ENCODE measurements at regions not wholly inside any gene's neighbourhood (a gene's known extent, or its start where the extent isn't known, plus 50 kb on each side); places are given as distances from the start of the nearest gene placed in this dataset.
"Not testable (repeated sequence)": the region's sequence is repeated elsewhere in the genome, so short reads cannot be mapped to it uniquely, and the experiment has no call there.

DNA sequence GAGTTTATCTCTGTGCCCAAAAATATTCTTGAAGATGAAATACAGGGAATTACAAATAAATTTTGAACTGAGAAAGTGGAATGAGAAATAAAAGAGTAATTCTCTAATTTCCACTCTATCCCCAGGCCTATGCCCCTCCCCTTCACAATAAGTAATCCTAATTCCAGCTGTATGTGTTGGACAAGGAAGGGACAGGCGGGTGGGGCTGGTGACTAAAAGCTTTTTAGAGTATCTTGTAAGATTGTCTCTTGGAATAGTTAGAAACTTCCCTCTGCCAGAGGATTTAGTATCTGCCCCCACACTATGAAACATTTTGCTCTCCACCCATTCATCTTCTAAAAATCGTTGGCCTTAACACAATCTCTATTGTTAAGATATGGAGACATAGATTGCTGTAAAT is 199.2 kb downstream of the MBL2 start:
- Mint-ChIP-seq H3K27ac (ENCODE audit: low read depth) (no peak overlapping the region), H3K4me1 (no peaks in the 10 kb centered on the region), H3K27me3 (no peaks in the 10 kb centered on the region), H3K4me3 (no peak overlapping the region), H3K9me3 (no peaks in the 10 kb centered on the region), H3K36me3 (ENCODE audit: insufficient read depth) (no peaks in the 10 kb centered on the region)
- DNase-seq (ENCODE audit: low spot score in 2 of 2) (no peak), ATAC-seq (replicated peaks; ENCODE audit: extremely low read depth, poor library complexity, severe bottlenecking) (no peak)

- Mint-ChIP-seq H3K4me3 (no peak overlapping the region), H3K9me3 (no peaks in the 10 kb centered on the region), H3K4me1 (no peaks in the 10 kb centered on the region), H3K27me3 (no peaks in the 10 kb centered on the region), H3K36me3 (ENCODE audit: insufficient read depth) (no peaks in the 10 kb centered on the region), H3K27ac (ENCODE audit: low read depth) (no peak overlapping the region)
- DNase-seq (ENCODE audit: low spot score in 2 of 2) (no peak), ATAC-seq (replicated peaks; ENCODE audit: extremely low read depth, poor library complexity, severe bottlenecking) (no peak)
Observed at GRCh38 chr10:52574697-52575096, 197.9 kb downstream of the MBL2 start.

- Mint-ChIP-seq H3K27me3 (no peaks in the 10 kb centered on the region), H3K4me1 (no peaks in the 10 kb centered on the region), H3K4me3 (no peak overlapping the region), H3K27ac (ENCODE audit: low read depth) (no peak overlapping the region), H3K9me3 (peaks cover 12% of the 10 kb centered on the region), H3K36me3 (ENCODE audit: insufficient read depth) (no peaks in the 10 kb centered on the region)
- ATAC-seq (replicated peaks; ENCODE audit: extremely low read depth, poor library complexity, severe bottlenecking) (no peak), DNase-seq (ENCODE audit: low spot score in 2 of 2) (no peak)
Observed at GRCh38 chr10:52577047-52577446, 195.5 kb downstream of the MBL2 start.

GRCh38 chr10:52578871-52579405 is 193.6 kb downstream of the MBL2 start:
- H3K27me3 Mint-ChIP-seq = no peaks in the 10 kb centered on the region

GRCh38 chr10:52581636-52582035 is 190.9 kb downstream of the MBL2 start:
- H3K9me3 Mint-ChIP-seq = peaks cover 31% of the 10 kb centered on the region
- DNase-seq (ENCODE audit: low spot score in 2 of 2); H3K4me3 Mint-ChIP-seq; H3K27ac Mint-ChIP-seq (ENCODE audit: low read depth); H3K36me3 Mint-ChIP-seq (ENCODE audit: insufficient read depth); H3K27me3 Mint-ChIP-seq; ATAC-seq (replicated peaks; ENCODE audit: extremely low read depth, poor library complexity, severe bottlenecking); H3K4me1 Mint-ChIP-seq: not testable (repeated sequence)

More at GRCh38 chr10:52578871-52579405, 193.6 kb downstream of the MBL2 start:
- Mint-ChIP-seq H3K4me3 (no peak overlapping the region), H3K36me3 (ENCODE audit: insufficient read depth) (no peaks in the 10 kb centered on the region), H3K27ac (ENCODE audit: low read depth) (no peak overlapping the region), H3K9me3 (peaks cover 24% of the 10 kb centered on the region), H3K4me1 (no peaks in the 10 kb centered on the region)
- no peak for ATAC-seq (replicated peaks; ENCODE audit: extremely low read depth, poor library complexity, severe bottlenecking)
- no peak for DNase-seq (ENCODE audit: low spot score in 2 of 2)

DNA sequence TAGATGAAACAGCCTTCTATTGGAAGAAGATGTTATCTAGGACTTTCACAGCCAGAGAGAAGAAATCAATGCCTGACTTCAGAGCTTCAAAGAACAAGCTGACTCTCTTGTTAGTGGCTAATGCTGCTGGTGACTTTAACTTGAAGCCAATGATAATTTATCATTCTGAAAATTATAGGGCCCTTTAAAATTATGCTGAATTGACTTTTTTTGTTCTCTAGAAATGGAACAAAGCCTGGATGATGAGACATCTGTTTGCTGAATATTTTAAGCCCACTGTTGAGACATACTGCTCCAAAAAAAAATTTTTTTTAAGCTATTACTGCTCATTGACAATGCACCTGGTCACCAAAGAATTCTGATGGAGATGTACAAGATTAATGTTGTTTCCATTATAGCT is 189.2 kb downstream of the MBL2 start:
- Mint-ChIP-seq H3K4me3 (no peak overlapping the region), H3K9me3 (peaks cover 43% of the 10 kb centered on the region), H3K36me3 (ENCODE audit: insufficient read depth) (no peaks in the 10 kb centered on the region), H3K27ac (ENCODE audit: low read depth) (no peak overlapping the region), H3K27me3 (no peaks in the 10 kb centered on the region), H3K4me1 (no peaks in the 10 kb centered on the region)
- DNase-seq (ENCODE audit: low spot score in 2 of 2) = no peak
- ATAC-seq (replicated peaks; ENCODE audit: extremely low read depth, poor library complexity, severe bottlenecking) = no peak

DNA sequence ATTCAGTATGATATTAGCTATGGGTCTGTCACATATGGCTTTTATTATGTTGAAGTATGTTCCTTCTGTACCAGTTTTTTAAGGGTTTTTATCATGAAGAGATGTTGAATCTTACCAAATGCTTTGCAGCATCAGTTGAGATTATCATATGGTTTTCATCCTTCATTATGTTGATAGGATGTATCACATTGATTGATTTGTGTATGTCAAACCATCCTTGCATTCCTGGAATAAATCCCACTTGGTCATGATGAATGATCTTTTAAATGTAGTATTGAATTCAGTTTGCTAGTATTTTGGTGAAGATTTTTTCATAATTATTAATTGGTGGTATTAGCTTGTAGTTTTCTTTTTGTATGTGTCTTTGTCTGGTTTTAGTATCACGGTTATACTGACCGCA is 185.9 kb downstream of the MBL2 start:
- Mint-ChIP-seq H3K9me3 (peaks cover 56% of the 10 kb centered on the region), H3K27me3 (no peaks in the 10 kb centered on the region), H3K36me3 (ENCODE audit: insufficient read depth) (no peaks in the 10 kb centered on the region), H3K4me1 (no peaks in the 10 kb centered on the region), H3K27ac (ENCODE audit: low read depth) (no peak overlapping the region), H3K4me3 (no peak overlapping the region)
- ATAC-seq (replicated peaks; ENCODE audit: extremely low read depth, poor library complexity, severe bottlenecking) = no peak
- no peak for DNase-seq (ENCODE audit: low spot score in 2 of 2)

DNA sequence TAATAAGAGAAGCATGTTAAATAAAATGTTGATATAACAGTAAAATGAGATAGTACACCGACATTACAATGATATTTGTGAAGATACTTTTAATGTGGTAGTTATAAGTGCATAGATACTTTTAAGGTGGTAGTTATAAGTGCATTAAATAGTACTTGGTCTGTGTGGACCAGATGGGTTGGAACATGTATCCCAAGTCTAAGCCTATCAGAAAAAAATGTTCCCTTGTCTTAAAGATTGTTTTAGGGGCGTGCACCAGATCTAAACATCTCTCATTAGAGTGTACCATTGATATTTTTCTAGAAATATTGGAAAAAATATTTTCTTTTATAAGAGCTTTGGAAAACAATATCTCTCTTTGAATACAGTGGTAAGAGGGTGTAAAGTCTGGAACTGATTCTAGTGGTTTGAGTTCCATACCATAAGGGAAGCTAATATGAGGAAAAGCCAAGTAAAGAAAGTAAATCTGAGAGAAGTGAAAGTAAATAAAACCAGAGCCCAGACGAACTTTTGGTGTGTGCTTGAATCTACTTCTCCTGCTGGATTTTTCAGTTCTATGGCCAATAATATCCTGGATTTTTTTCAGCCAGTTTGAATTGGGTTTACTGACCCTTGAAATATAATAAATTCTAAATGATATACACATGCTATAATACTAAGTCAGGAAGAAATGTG is 175.3 kb downstream of the MBL2 start:
- Mint-ChIP-seq H3K36me3 (ENCODE audit: insufficient read depth) (no peaks in the 10 kb centered on the region), H3K4me3 (no peak overlapping the region), H3K9me3 (peaks cover 15% of the 10 kb centered on the region), H3K27ac (ENCODE audit: low read depth) (no peak overlapping the region), H3K27me3 (no peaks in the 10 kb centered on the region), H3K4me1 (no peaks in the 10 kb centered on the region)
- ATAC-seq (replicated peaks; ENCODE audit: extremely low read depth, poor library complexity, severe bottlenecking) (no peak), DNase-seq (ENCODE audit: low spot score in 2 of 2) (no peak)

DNA sequence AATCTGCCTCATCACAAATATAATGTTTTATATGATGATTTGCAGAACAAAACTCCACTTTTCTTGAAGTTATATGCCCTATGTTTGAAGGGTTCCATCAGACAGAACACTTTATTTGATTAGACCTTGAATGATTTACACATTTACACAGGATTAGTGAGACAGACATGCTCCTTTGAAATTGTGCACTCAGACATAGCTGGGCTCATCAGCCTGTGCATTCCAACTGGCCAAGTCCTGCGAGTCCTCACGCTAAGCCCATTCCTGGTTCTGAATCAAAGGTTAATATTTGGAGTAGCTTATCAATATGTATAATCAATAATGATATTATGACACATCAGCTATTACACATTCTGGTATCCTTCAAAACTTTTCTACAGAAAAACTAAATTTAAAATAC is 173.6 kb downstream of the MBL2 start:
- ATAC-seq (replicated peaks; ENCODE audit: extremely low read depth, poor library complexity, severe bottlenecking) (no peak), DNase-seq (ENCODE audit: low spot score in 2 of 2) (no peak)
- Mint-ChIP-seq H3K9me3 (peaks cover 14% of the 10 kb centered on the region), H3K4me1 (no peaks in the 10 kb centered on the region), H3K4me3 (no peak overlapping the region), H3K27me3 (no peaks in the 10 kb centered on the region), H3K27ac (ENCODE audit: low read depth) (no peak overlapping the region), H3K36me3 (ENCODE audit: insufficient read depth) (no peaks in the 10 kb centered on the region)

DNA sequence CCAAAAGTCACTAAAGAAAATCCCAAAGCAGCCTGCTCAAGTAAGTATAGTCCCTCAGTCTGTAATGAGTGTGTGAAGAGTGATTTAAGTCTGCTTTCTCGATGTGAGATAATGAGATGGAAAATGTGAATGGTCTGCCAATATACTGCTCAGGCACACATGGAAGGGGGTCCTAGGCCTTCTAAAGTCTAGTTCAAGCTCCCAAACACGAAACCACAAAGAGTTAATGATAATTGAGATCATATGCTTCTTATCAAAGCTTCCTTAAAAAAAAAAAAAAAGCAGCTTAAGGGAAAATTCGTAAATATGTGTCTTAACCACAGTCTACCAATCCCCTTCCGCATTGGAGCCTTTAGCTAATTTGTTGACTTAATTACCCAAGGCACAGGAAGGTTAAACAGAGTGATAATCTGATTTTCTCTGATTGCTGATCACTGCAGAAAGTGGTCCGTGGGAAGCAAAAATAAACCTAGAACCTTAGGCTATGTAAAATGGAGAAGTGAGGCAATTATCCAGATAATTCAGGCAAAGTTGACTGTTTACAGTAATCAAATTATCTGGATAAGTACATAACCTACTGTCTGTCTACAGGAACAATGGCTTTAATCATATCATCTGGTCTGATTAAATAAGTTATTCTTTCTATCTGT is 172.9 kb downstream of the MBL2 start:
- Mint-ChIP-seq H3K9me3 (peaks cover 6% of the 10 kb centered on the region), H3K27me3 (no peaks in the 10 kb centered on the region), H3K27ac (ENCODE audit: low read depth) (no peak overlapping the region), H3K36me3 (ENCODE audit: insufficient read depth) (no peaks in the 10 kb centered on the region), H3K4me1 (no peaks in the 10 kb centered on the region), H3K4me3 (no peak overlapping the region)
- no peak for DNase-seq (ENCODE audit: low spot score in 2 of 2)
- no peak for ATAC-seq (replicated peaks; ENCODE audit: extremely low read depth, poor library complexity, severe bottlenecking)

DNA sequence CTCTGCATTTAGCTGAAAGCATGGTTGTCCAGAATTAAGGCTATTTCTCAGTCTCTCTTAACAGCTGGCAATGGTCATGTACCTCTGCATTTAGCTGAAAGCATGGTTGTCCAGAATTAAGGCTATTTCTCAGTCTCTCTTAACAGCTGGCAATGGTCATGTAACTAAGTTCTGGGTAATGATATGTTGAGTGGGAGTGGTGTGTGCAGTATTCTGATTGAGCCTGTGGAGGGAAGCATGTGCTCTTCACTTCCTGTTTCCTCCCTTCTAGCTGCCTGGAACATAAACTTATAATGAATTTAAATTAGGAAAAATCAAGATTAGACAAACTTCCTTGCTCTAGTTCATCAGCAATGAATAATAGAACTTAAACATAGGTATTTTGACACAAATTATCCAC is 168.5 kb downstream of the MBL2 start:
- not testable (repeated sequence) for H3K27ac Mint-ChIP-seq (ENCODE audit: low read depth); H3K4me3 Mint-ChIP-seq; H3K9me3 Mint-ChIP-seq; H3K36me3 Mint-ChIP-seq (ENCODE audit: insufficient read depth); H3K4me1 Mint-ChIP-seq; DNase-seq (ENCODE audit: low spot score in 2 of 2); ATAC-seq (replicated peaks; ENCODE audit: extremely low read depth, poor library complexity, severe bottlenecking); H3K27me3 Mint-ChIP-seq

GRCh38 chr10:52609071-52609470 is 163.5 kb downstream of the MBL2 start:
- DNase-seq (ENCODE audit: low spot score in 2 of 2) (no peak), ATAC-seq (replicated peaks; ENCODE audit: extremely low read depth, poor library complexity, severe bottlenecking) (no peak)
- no peak overlapping the region for H3K4me3 Mint-ChIP-seq
- no peaks in the 10 kb centered on the region for H3K27me3 Mint-ChIP-seq
- no peaks in the 10 kb centered on the region for H3K36me3 Mint-ChIP-seq (ENCODE audit: insufficient read depth)
- H3K4me1 Mint-ChIP-seq = no peaks in the 10 kb centered on the region
- no peak overlapping the region for H3K27ac Mint-ChIP-seq (ENCODE audit: low read depth)
- no peaks in the 10 kb centered on the region for H3K9me3 Mint-ChIP-seq

GRCh38 chr10:52609626-52610240 is 162.9 kb downstream of the MBL2 start:
- Mint-ChIP-seq H3K4me3 (no peak overlapping the region), H3K27ac (ENCODE audit: low read depth) (no peak overlapping the region), H3K36me3 (ENCODE audit: insufficient read depth) (no peaks in the 10 kb centered on the region), H3K27me3 (no peaks in the 10 kb centered on the region), H3K4me1 (no peaks in the 10 kb centered on the region), H3K9me3 (no peaks in the 10 kb centered on the region)
- no peak for DNase-seq (ENCODE audit: low spot score in 2 of 2)
- no peak for ATAC-seq (replicated peaks; ENCODE audit: extremely low read depth, poor library complexity, severe bottlenecking)

Measured in central memory CD8-positive, alpha-beta T cell (primary cell).